HT-29 (cell line): ENCODE measurements at regions not wholly inside any gene's neighbourhood (a gene's known extent, or its start where the extent isn't known, plus 50 kb on each side); places are given as distances from the start of the nearest gene placed in this dataset.
"Not testable (repeated sequence)": the region's sequence is repeated elsewhere in the genome, so short reads cannot be mapped to it uniquely, and the experiment has no call there.

Source experiments
- DNase-seq: peaks from one replicate; pipeline ENCODE4 v3.0.0-alpha.2; 2015; ENCODE audit warnings: low spot score

GRCh38 chr4:36590343-36590742 lies 308.9 kb downstream of the DTHD1 start:
- DNase-seq, result no peak

- DNase-seq, result no peak
These were observed 320.6 kb downstream of the DTHD1 start for GRCh38 chr4:36601864-36602495.

GRCh38 chr4:36609661-36610060 lies 328.2 kb downstream of the DTHD1 start:
- no peak for DNase-seq

GRCh38 chr4:36610628-36611027 lies 329.2 kb downstream of the DTHD1 start:
- DNase-seq, result no peak

GRCh38 chr4:36613142-36613541 lies 331.7 kb downstream of the DTHD1 start:
- DNase-seq, result not testable (repeated sequence)

- DNase-seq, result no peak
These were observed 332.6 kb downstream of the DTHD1 start for GRCh38 chr4:36614011-36614410.

GRCh38 chr4:36618102-36618501 lies 336.7 kb downstream of the DTHD1 start:
- DNase-seq, result no peak

GRCh38 chr4:36624030-36624429 lies 342.6 kb downstream of the DTHD1 start:
- no peak for DNase-seq

GRCh38 chr4:36638273-36638811 lies 356.9 kb downstream of the DTHD1 start:
- no peak for DNase-seq

- no peak for DNase-seq
These were observed 359.5 kb downstream of the DTHD1 start for GRCh38 chr4:36640876-36641275.

GRCh38 chr4:36651253-36651652 lies 369.8 kb downstream of the DTHD1 start:
- DNase-seq, result peak; percentile 7

GRCh38 chr4:36652857-36653256 lies 371.4 kb downstream of the DTHD1 start:
- no peak for DNase-seq

GRCh38 chr4:36665985-36666527 lies 384.6 kb downstream of the DTHD1 start:
- DNase-seq, result no peak

- DNase-seq, result no peak
These were observed 394.0 kb downstream of the DTHD1 start for GRCh38 chr4:36675436-36675835.

GRCh38 chr4:36676139-36677050 lies 395.0 kb downstream of the DTHD1 start:
- peak; percentile 1 for DNase-seq

GRCh38 chr4:36677112-36677511 lies 395.7 kb downstream of the DTHD1 start:
- DNase-seq, result no peak

GRCh38 chr4:36677874-36678273 lies 396.5 kb downstream of the DTHD1 start:
- no peak for DNase-seq

- no peak for DNase-seq
These were observed 406.3 kb downstream of the DTHD1 start for GRCh38 chr4:36687681-36688080.

GRCh38 chr4:36692586-36692985 lies 411.2 kb downstream of the DTHD1 start:
- no peak for DNase-seq

GRCh38 chr4:36702245-36702644 lies 420.8 kb downstream of the DTHD1 start:
- no peak for DNase-seq

- no peak for DNase-seq
These were observed 422.9 kb downstream of the DTHD1 start for GRCh38 chr4:36704289-36704688.

GRCh38 chr4:36709991-36710390 lies 428.6 kb downstream of the DTHD1 start:
- DNase-seq, result no peak
